GM10248 (cell line): ENCODE measurements at regions not wholly inside any gene's neighbourhood (a gene's known extent, or its start where the extent isn't known, plus 50 kb on each side); places are given as distances from the start of the nearest gene placed in this dataset.

ENCODE experiments used
- CTCF ChIA-PET: fragments of 300-600 bp; sonication (Branson Sonifier 250); formaldehyde crosslinking; extraction: SDS; loops from one replicate; lab custom pipeline; 2021; ENCODE audit warnings: antibody characterized with exemption; lab: Yijun Ruan, JAX
- POLR2A ChIA-PET: fragments of 350-650 bp; sonication (Branson Sonifier 250); formaldehyde crosslinking; extraction: SDS; loops from one replicate; lab custom pipeline; 2020; ENCODE audit warnings: antibody characterized with exemption; lab: Yijun Ruan, JAX
- DNase-seq: peaks from one replicate; pipeline ENCODE4 v3.0.0; 2012; ENCODE audit errors: extremely low spot score
- CTCF ChIP-seq: IDR thresholded peaks from 2 replicates; pipeline ENCODE4 v1.5.1; 2012; ENCODE audit warnings: mild to moderate bottlenecking, low read depth; ENCODE audit errors: extremely low read depth, missing control alignments, control extremely low read depth

GRCh38 chrX:10903523-10903922, 207.6 kb upstream of the HCCS start:
- ChIA-PET CTCF (no interaction called here), POLR2A (no interaction called here)
- TF ChIP-seq CTCF: no peak
- DNase-seq: no peak

DNA sequence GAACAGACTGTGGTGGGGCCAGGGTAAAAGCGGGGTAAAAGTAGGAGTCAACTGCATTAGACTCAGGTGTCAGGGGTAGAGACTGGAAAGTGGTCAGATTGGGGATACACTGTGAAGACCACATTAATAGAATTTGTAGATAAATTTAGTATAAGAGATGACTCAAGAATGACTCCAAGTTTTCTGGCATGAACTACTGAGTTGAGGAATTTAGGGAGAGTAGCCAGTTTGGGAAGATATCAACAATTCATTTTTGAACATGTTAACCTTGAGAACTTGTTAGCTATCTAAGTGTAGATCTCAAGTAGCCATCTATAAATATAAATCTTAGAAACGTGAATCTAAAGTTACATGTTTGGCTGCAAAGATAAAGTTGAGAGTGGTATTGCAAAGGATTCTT, 206.9 kb upstream of the HCCS start:
- DNase-seq: no peak
- CTCF ChIA-PET: no interaction called here
- POLR2A ChIA-PET: no interaction called here
- TF ChIP-seq CTCF: no peak

- CTCF ChIA-PET: no interaction called here
- TF ChIP-seq CTCF: no peak
- POLR2A ChIA-PET: no interaction called here
- no peak for DNase-seq
These were observed 204.3 kb upstream of the HCCS start for GRCh38 chrX:10906866-10907265.

GRCh38 chrX:10922159-10922558, 189.0 kb upstream of the HCCS start:
- ChIA-PET POLR2A (no interaction called here), CTCF (no interaction called here)
- no peak for TF ChIP-seq CTCF
- DNase-seq: no peak

- DNase-seq: no peak
- POLR2A ChIA-PET: no interaction called here
- CTCF ChIA-PET: no interaction called here
- TF ChIP-seq CTCF: no peak
These were observed 188.3 kb upstream of the HCCS start for GRCh38 chrX:10922835-10923234.

DNA sequence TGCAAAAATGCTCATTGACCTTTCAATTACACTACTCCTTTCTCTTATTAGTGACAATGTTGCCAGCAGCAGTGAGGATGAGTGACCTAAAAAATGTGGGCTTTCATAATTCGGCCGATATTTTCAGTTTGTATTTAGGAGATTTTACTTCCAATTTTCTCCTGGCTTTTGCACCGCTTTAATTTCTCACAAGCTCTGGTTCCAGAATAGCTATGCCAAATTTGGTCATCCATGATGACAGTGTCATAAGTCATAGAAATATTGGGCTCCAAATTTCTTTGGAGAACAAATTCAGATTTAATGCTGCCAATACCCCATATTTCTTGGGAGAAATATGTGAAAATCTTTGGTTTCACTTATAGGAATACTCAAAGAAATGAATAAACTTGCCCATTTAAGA, 187.7 kb upstream of the HCCS start:
- DNase-seq: no peak
- CTCF ChIA-PET: no interaction called here
- TF ChIP-seq CTCF: no peak
- POLR2A ChIA-PET: no interaction called here

GRCh38 chrX:10926404-10926803, 184.7 kb upstream of the HCCS start:
- ChIA-PET POLR2A (no interaction called here), CTCF (no interaction called here)
- DNase-seq: no peak
- no peak for TF ChIP-seq CTCF
